KMS-11 (cell line): ENCODE measurements at regions not wholly inside any gene's neighbourhood (a gene's known extent, or its start where the extent isn't known, plus 50 kb on each side); places are given as distances from the start of the nearest gene placed in this dataset.

Experiments
- H2AFZ ChIP-seq: fragments of 200-600 bp; sonication (generic); 2 replicates; pipeline ENCODE4 v1.6.1; 2016; ENCODE audit warnings: antibody characterized with exemption, mixed run types, low read depth
- H3K27ac ChIP-seq: fragments of 200-600 bp; sonication (generic); 2 replicates; pipeline ENCODE4 v1.6.1; 2016; ENCODE audit warnings: mild to moderate bottlenecking, mixed run types
- H3K27me3 ChIP-seq: fragments of 200-600 bp; sonication (generic); 2 replicates; pipeline ENCODE4 v1.6.1; 2017; ENCODE audit warnings: mild to moderate bottlenecking, low read depth, mixed run types, moderate library complexity; ENCODE audit not compliant: insufficient read depth
- H3K36me3 ChIP-seq: fragments of 200-600 bp; sonication (generic); 2 replicates; pipeline ENCODE4 v1.6.1; 2017; ENCODE audit warnings: mild to moderate bottlenecking, mixed run types; ENCODE audit not compliant: insufficient read depth
- H3K4me1 ChIP-seq: fragments of 200-600 bp; sonication (generic); 2 replicates; pipeline ENCODE4 v1.6.1; 2016; ENCODE audit warnings: mild to moderate bottlenecking, low read depth, mixed run types; ENCODE audit not compliant: poor library complexity, severe bottlenecking
- H3K4me2 ChIP-seq: fragments of 200-600 bp; sonication (generic); 2 replicates; pipeline ENCODE4 v1.7.0; 2016; ENCODE audit warnings: mild to moderate bottlenecking, mixed run types
- H3K4me3 ChIP-seq: fragments of 200-600 bp; sonication (generic); IDR thresholded peaks from 2 replicates; pipeline ENCODE4 v1.6.1; 2017; ENCODE audit warnings: low read depth, low read length, mixed read lengths; ENCODE audit not compliant: insufficient read depth
- H3K79me2 ChIP-seq: fragments of 200-600 bp; sonication (generic); 2 replicates; pipeline ENCODE4 v1.6.1; 2016; ENCODE audit warnings: low read depth, mixed run types; ENCODE audit not compliant: insufficient read depth
- H3K9ac ChIP-seq: fragments of 200-600 bp; sonication (generic); 2 replicates; pipeline ENCODE4 v1.6.1; 2016; ENCODE audit warnings: mild to moderate bottlenecking, mixed run types
- H4K20me1 ChIP-seq: fragments of 200-600 bp; sonication (generic); 2 replicates; pipeline ENCODE4 v1.6.1; 2016; ENCODE audit warnings: mild to moderate bottlenecking, mixed run types; ENCODE audit not compliant: insufficient read depth
- CTCF ChIP-seq: fragments of 200-600 bp; sonication (generic); conservative IDR thresholded peaks from 2 replicates; pipeline ENCODE4 v1.6.1; 2017; ENCODE audit warnings: low read depth, mild to moderate bottlenecking, antibody characterized with exemption, low read length, moderate library complexity, mixed read lengths

DNA sequence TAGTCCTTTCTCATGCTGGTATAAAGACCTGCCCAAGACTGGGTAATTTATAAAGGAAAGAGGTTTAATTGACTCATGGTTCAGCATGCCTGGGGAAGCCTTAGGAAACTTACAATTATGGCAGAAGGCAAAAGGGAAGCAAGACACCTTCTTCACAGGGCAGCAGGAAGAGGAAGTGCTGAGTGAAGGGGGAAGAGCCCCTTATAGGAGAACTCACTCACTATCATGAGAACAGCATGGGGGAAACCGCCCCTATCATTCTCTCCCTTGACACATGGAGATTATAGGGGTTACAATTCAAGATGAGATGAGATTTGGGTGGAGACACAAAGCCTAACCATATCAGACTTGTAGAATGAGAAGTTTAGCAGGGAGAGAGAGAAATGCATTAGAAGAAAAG lies 373.3 kb upstream of the DIAPH2 start:
- Histone ChIP-seq H3K4me3 (no peak overlapping the region), H3K9ac (no peak overlapping the region), H3K4me1 (no peaks in the 10 kb centered on the region), H3K27me3 (no peaks in the 10 kb centered on the region), H2AFZ (no peak overlapping the region), H3K79me2 (no peaks in the 10 kb centered on the region), H3K27ac (no peak overlapping the region), H3K36me3 (no peaks in the 10 kb centered on the region), H4K20me1 (no peaks in the 10 kb centered on the region), H3K4me2 (no peak overlapping the region)
- TF ChIP-seq CTCF, result no peak

DNA sequence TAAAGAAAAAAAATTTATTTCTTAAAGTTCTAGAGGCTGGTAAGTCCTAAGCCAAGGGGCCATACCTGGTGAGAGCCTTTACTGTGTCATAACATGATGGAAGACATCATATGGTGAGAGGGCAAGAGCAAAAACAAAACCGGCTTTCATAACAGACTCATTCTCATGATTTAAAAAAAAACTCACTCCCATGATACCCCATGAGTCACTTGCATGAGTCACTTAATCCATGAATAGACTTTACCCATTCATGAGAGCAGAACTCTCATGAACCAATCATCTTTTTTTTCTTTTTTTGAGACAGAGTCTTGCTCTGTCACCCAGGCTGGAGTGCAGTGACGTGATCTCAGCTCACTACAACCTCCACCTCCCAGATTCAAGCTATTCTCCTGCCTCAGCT lies 369.7 kb upstream of the DIAPH2 start:
- H4K20me1 ChIP-seq, result no peaks in the 10 kb centered on the region
- H3K4me3 ChIP-seq, result no peak overlapping the region
- no peaks in the 10 kb centered on the region for H3K4me1 ChIP-seq
- H3K36me3 ChIP-seq, result no peaks in the 10 kb centered on the region
- no peak overlapping the region for H3K27ac ChIP-seq
- TF ChIP-seq CTCF, result no peak
- H3K27me3 ChIP-seq, result no peaks in the 10 kb centered on the region
- H2AFZ ChIP-seq, result no peak overlapping the region
- H3K9ac ChIP-seq, result no peak overlapping the region
- H3K4me2 ChIP-seq, result no peak overlapping the region
- H3K79me2 ChIP-seq, result no peaks in the 10 kb centered on the region

- Histone ChIP-seq H3K79me2 (no peaks in the 10 kb centered on the region), H3K9ac (no peak overlapping the region), H3K4me1 (no peaks in the 10 kb centered on the region), H3K4me3 (no peak overlapping the region), H2AFZ (no peak overlapping the region), H3K36me3 (no peaks in the 10 kb centered on the region), H3K4me2 (no peak overlapping the region), H3K27me3 (no peaks in the 10 kb centered on the region), H4K20me1 (no peaks in the 10 kb centered on the region), H3K27ac (no peak overlapping the region)
- no peak for TF ChIP-seq CTCF
Observed at GRCh38 chrX:96361844-96362243, 322.8 kb upstream of the DIAPH2 start.

GRCh38 chrX:96372313-96373046 lies 312.2 kb upstream of the DIAPH2 start:
- no peaks in the 10 kb centered on the region for H3K4me1 ChIP-seq
- H3K27ac ChIP-seq, result no peak overlapping the region
- H3K4me2 ChIP-seq, result no peak overlapping the region
- H4K20me1 ChIP-seq, result no peaks in the 10 kb centered on the region
- H3K9ac ChIP-seq, result no peak overlapping the region
- H3K27me3 ChIP-seq, result no peaks in the 10 kb centered on the region
- H3K36me3 ChIP-seq, result no peaks in the 10 kb centered on the region
- no peak overlapping the region for H2AFZ ChIP-seq
- H3K4me3 ChIP-seq, result no peak overlapping the region
- TF ChIP-seq CTCF, result peak; percentile 55
- no peaks in the 10 kb centered on the region for H3K79me2 ChIP-seq
